Pancreas (tissue), 10 donors: ENCODE measurements at regions not wholly inside any gene's neighbourhood (a gene's known extent, or its start where the extent isn't known, plus 50 kb on each side); places are given as distances from the start of the nearest gene placed in this dataset.

Experiments used
- ATAC-seq, 4 donors: fragments of 200-7000 bp; cut with Tn5 transposase; one replicate each; pipeline versions ENCODE4 v1.8.0 to v1.9.1; 2020; ENCODE audit warnings: mild to moderate bottlenecking in 4 of 4, moderate library complexity in 4 of 4
- DNase-seq, 6 donors: peaks; one replicate each; pipeline ENCODE4 v3.0.0-alpha.2; 2020
- FAIRE-seq: peaks from 2 replicates; lab custom pipeline; 2012; peaks lifted over from hg19 to GRCh38; lab: Jason Lieb, UNC
- H3K27ac ChIP-seq, 4 donors: fragments of 200-600 bp; sonication (generic); 1 replicate in 3 of 4; 2 replicates in 1 of 4; pipeline versions ENCODE4 v1.5.0 to v1.8.0; 2020
- H3K27me3 ChIP-seq, 4 donors: fragments of 200-600 bp; one replicate each; pipeline ENCODE4 v1.8.0; 2021
- H3K36me3 ChIP-seq, 3 donors: fragments of 200-600 bp; sonication (generic) in 1 of 3; one replicate each; pipeline versions ENCODE4 v1.5.0 to v1.8.0; 2020 to 2021
- H3K4me1 ChIP-seq, 3 donors: fragments of 200-600 bp; one replicate each; pipeline ENCODE4 v1.8.0; 2021
- H3K4me3 ChIP-seq, 4 donors: fragments of 200-600 bp; sonication (generic) in 2 of 4; one replicate each; pipeline versions ENCODE4 v1.5.0 to v1.8.0; 2020 to 2021
- H3K9me3 ChIP-seq, 4 donors: fragments of 200-600 bp; one replicate each; pipeline ENCODE4 v1.8.0; 2021
- CTCF ChIP-seq, 4 donors: fragments of 200-600 bp; sonication (generic) in 3 of 4; IDR thresholded peaks; one replicate each; pipeline versions ENCODE4 v1.5.0 to v1.8.0; 2021; ENCODE audit warnings: antibody characterized with exemption in 4 of 4
- WGBS, 2 donors: extraction: QIAGEN DNeasy Blood & Tissue Kit; methylation state at CpG; one replicate each; pipeline ENCODE4 v1.1.7; 2013; 5-methylcytosine and 5-hydroxymethylcytosine counted together
- intact Hi-C, 3 donors: fragments of 100-400 bp; cut with DNase I; formaldehyde crosslinking; loops; one replicate each; pipeline versions ENCODE4 v1.11.1 to v1.14.2; 2022
- donor health status: healthy with polysubstance abuse.
- donor health status: DM: no; HTN: no; CAD: no; lungs with moderate emphysema.
- donor health status: DM: no; HTN: no; CAD: no.
- donor health status: control.
- donor health status: control.
- donor health status: Bipolar disorder and iron deficiency.
- donor health status: DM: yes; HTN: yes; CAD: no.
- donor health status: DM: no; HTN: no; CAD: no.
- donor health status: DM: no; HTN: no; CAD: no.
- donor health status: DM: yes; HTN: yes; CAD: no.

DNA sequence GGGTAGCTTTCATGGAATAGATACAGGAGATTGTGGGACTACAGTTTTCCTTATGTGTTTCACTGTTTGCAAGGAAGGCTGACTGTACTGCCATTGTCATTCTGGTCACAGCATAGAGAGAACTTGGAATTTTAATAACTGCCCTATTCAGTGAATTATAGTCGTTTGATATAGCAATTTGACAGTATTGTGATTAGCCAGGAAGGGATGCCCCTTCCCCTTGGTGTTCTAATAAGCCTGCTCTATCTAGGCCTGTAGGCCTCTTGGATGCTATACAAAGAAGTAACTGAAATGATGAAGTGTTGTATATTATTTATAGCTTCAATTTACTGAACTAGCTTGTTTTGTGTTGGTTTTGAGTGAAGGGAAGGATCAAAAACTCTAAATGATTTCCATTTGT lies 528.6 kb upstream of the CDH2 start:
- DNase-seq (no peak), ATAC-seq (no peak), FAIRE-seq (no peak)
- TF ChIP-seq CTCF (IDR thresholded peaks at IDR 0.05): no peak
- Histone ChIP-seq H3K4me1 (no peaks in the 10 kb centered on the region), H3K27me3 (no peaks in the 10 kb centered on the region), H3K27ac (no peak overlapping the region), H3K4me3 (no peak overlapping the region), H3K9me3 (no peaks in the 10 kb centered on the region), H3K36me3 (no peaks in the 10 kb centered on the region)
- 27 to 35% methylated on average over 1 of the region's 1 CpG for WGBS, 2 donors
- intact Hi-C loops: no loop called here

DNA sequence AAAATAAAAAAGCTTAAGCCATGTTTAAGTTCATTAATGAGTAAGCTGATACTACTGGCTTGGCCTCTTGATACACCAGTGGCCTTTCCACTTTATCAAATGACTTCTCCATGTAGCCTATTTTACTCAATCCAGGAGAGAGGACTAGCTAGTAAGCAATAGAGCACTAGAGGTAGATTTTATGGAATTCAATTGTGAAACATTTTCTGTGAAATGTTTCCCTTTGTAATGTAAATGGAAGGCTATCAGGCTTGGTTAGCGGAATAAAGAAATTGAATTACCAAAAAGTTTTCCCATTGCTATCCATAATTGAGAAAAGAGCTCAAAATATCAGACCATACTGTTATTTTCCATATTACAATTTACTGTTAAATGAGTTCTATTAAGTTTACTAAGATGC lies 515.4 kb upstream of the CDH2 start:
- no peaks in the 10 kb centered on the region for H3K36me3 ChIP-seq
- H3K4me3 ChIP-seq: no peak overlapping the region
- H3K9me3 ChIP-seq: no peaks in the 10 kb centered on the region
- no peak for TF ChIP-seq CTCF (IDR thresholded peaks at IDR 0.05)
- no peaks in the 10 kb centered on the region for H3K4me1 ChIP-seq
- 81 to 90% methylated on average over 1 of the region's 1 CpG for WGBS, 2 donors
- no peak overlapping the region for H3K27ac ChIP-seq
- FAIRE-seq (no peak), DNase-seq (no peak), ATAC-seq (no peak)
- H3K27me3 ChIP-seq: no peaks in the 10 kb centered on the region
- intact Hi-C loops: no loop called here

- FAIRE-seq: no peak
- 77 to 93% methylated on average over 1 of the region's 1 CpG for WGBS, 2 donors
Measured at GRCh38 chr18:28691496-28691840, 514.5 kb upstream of the CDH2 start.

DNA sequence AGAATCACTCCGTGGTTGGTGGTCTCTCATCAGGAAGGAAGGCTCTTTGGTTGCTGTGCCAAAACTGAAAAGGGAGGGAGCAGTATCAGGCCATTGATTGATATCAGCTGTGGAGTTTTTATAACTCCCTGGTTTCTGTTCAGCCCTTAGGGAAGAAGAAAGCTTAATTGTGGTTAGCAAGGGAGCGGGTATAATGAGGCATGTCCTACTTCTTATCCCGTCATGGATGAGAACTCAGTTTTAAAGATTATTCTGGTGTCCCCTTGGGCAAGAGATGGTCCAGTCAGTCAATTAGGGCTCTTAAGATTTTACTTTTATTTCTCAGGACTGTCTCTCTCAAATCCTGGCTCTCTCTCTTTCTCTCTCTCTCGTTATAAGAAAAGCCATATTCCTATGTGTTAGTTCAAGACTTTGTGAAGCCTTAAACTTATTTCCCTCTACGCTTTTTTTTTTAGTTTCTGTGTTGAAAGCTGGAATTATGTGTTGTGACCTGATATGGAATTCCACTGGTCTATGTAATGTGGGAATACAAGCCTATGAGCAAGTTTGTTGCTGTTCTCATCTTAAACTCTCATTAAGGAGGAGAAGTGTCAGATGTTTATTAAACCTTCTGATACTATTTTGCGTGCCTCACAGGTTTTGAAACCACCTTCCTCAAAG lies 514.0 kb upstream of the CDH2 start:
- Histone ChIP-seq H3K4me3 (no peak overlapping the region), H3K36me3 (no peaks in the 10 kb centered on the region), H3K27ac (no peak overlapping the region), H3K27me3 (no peaks in the 10 kb centered on the region), H3K9me3 (no peaks in the 10 kb centered on the region), H3K4me1 (no peaks in the 10 kb centered on the region)
- WGBS, 2 donors: 55 to 71% methylated on average over 6 of the region's 6 CpGs
- TF ChIP-seq CTCF (IDR thresholded peaks at IDR 0.05): no peak
- ATAC-seq (no peak), FAIRE-seq (no peak), DNase-seq (no peak)
- intact Hi-C loops: no loop called here

More at GRCh38 chr18:28691496-28691840, 514.5 kb upstream of the CDH2 start:
- H3K27me3 ChIP-seq: no peaks in the 10 kb centered on the region
- TF ChIP-seq CTCF (IDR thresholded peaks at IDR 0.05): no peak
- no peak overlapping the region for H3K4me3 ChIP-seq
- no peaks in the 10 kb centered on the region for H3K9me3 ChIP-seq
- intact Hi-C loops: no loop called here
- ATAC-seq (no peak), DNase-seq (no peak)
- no peaks in the 10 kb centered on the region for H3K4me1 ChIP-seq
- H3K36me3 ChIP-seq: no peaks in the 10 kb centered on the region
- no peak overlapping the region for H3K27ac ChIP-seq

GRCh38 chr18:28690100-28690499 lies 513.2 kb upstream of the CDH2 start:
- FAIRE-seq (no peak), ATAC-seq (no peak)

More at GRCh38 chr18:28690100-28690499, 513.2 kb upstream of the CDH2 start:
- H3K27ac ChIP-seq: no peak overlapping the region
- 38 to 49% methylated on average over 5 of the region's 5 CpGs for WGBS, 2 donors
- no peak overlapping the region for H3K4me3 ChIP-seq
- no peak for DNase-seq
- no peaks in the 10 kb centered on the region for H3K36me3 ChIP-seq
- H3K27me3 ChIP-seq: no peaks in the 10 kb centered on the region
- TF ChIP-seq CTCF (IDR thresholded peaks at IDR 0.05): no peak
- intact Hi-C loops: no loop called here
- no peaks in the 10 kb centered on the region for H3K4me1 ChIP-seq
- H3K9me3 ChIP-seq: no peaks in the 10 kb centered on the region
